PC-3 (cell line): ENCODE measurements at regions not wholly inside any gene's neighbourhood (a gene's known extent, or its start where the extent isn't known, plus 50 kb on each side); places are given as distances from the start of the nearest gene placed in this dataset.

Experiments used
- ATAC-seq: fragments of 200-7000 bp; cut with Tn5 transposase; 2 replicates; pipeline ENCODE4 v1.9.1; 2020; ENCODE audit warnings: mild to moderate bottlenecking, moderate library complexity
- BruUV-seq: library from RNA; stranded (reverse); fragments of 400-500 nt; replicated peaks from 2 replicates; lab custom pipeline; 2021; lab: Mats Ljungman, UMichigan
- CTCF ChIA-PET: fragments of 300-600 bp; sonication (Branson Sonifier 250); formaldehyde crosslinking; loops from one replicate; lab custom pipeline; 2022; ENCODE audit warnings: antibody characterized with exemption; lab: Charles Lee
- POLR2A ChIA-PET: fragments of 300-600 bp; sonication (Branson Sonifier 250); formaldehyde crosslinking; loops from one replicate; lab custom pipeline; 2022; ENCODE audit warnings: antibody characterized with exemption; ENCODE audit not compliant: unreplicated experiment; lab: Charles Lee
- DNase-seq: peaks from one replicate; pipeline ENCODE4 v3.0.0-alpha.2; 2015
- H2AFZ ChIP-seq: fragments of 300-600 bp; sonication (generic); 2 replicates; pipeline ENCODE4 v1.6.0; 2016; ENCODE audit warnings: antibody characterized with exemption, low read length
- H3F3A ChIP-seq: fragments of 300-600 bp; sonication (generic); one replicate; pipeline ENCODE4 v1.6.0; 2017; ENCODE audit warnings: antibody characterized with exemption, low read length, control low read depth, mild to moderate bottlenecking; ENCODE audit not compliant: unreplicated experiment
- H3K27ac ChIP-seq: fragments of 300-600 bp; sonication (generic); 2 replicates; pipeline ENCODE4 v1.5.1; 2016; ENCODE audit warnings: mild to moderate bottlenecking, low read length
- H3K27me3 ChIP-seq: fragments of 300-600 bp; sonication (generic); 2 replicates; pipeline ENCODE4 v1.6.1; 2016; ENCODE audit warnings: low read length, mixed read lengths
- H3K36me3 ChIP-seq: fragments of 300-600 bp; sonication (generic); 2 replicates; pipeline ENCODE4 v1.6.1; 2016; ENCODE audit warnings: low read depth, mixed run types, low read length, mixed read lengths
- H3K4me1 ChIP-seq: fragments of 300-600 bp; sonication (generic); 2 replicates; pipeline ENCODE4 v1.5.1; 2016; ENCODE audit warnings: low read length; ENCODE audit not compliant: insufficient read depth
- H3K4me2 ChIP-seq: fragments of 300-600 bp; sonication (generic); 2 replicates; pipeline ENCODE4 v1.6.0; 2016; ENCODE audit warnings: low read length
- H3K4me3 ChIP-seq: fragments of 300-600 bp; sonication (generic); 2 replicates; pipeline ENCODE4 v1.5.1; 2016; ENCODE audit warnings: mild to moderate bottlenecking, low read length, mixed read lengths
- H3K79me2 ChIP-seq: fragments of 300-600 bp; sonication (generic); 2 replicates; pipeline ENCODE4 v1.6.1; 2017; ENCODE audit warnings: low read length, mixed read lengths
- H3K9ac ChIP-seq: fragments of 300-600 bp; sonication (generic); 2 replicates; pipeline ENCODE4 v1.6.0; 2016; ENCODE audit warnings: mild to moderate bottlenecking, low read length
- H3K9me2 ChIP-seq: fragments of 300-600 bp; sonication (generic); replicated peaks from 2 replicates; pipeline ENCODE4 v1.6.1; 2016; ENCODE audit warnings: mixed run types, low read length, mixed read lengths
- H3K9me3 ChIP-seq: fragments of 300-600 bp; sonication (generic); 2 replicates; pipeline ENCODE4 v1.6.1; 2016; ENCODE audit warnings: low read length, mixed read lengths
- H4K20me1 ChIP-seq: fragments of 300-600 bp; sonication (generic); 2 replicates; pipeline ENCODE4 v1.6.1; 2016; ENCODE audit warnings: low read length, mixed read lengths
- EZH2 ChIP-seq: fragments of 300-600 bp; sonication (generic); IDR thresholded peaks from one replicate; pipeline ENCODE4 v1.6.1; 2017; ENCODE audit warnings: antibody characterized with exemption, mild to moderate bottlenecking, low read length; ENCODE audit not compliant: unreplicated experiment
- EZH2phosphoT487 ChIP-seq: fragments of 300-600 bp; sonication (generic); IDR thresholded peaks from 2 replicates; pipeline ENCODE4 v1.6.1; 2018; ENCODE audit warnings: mild to moderate bottlenecking, antibody characterized with exemption, low read length, borderline replicate concordance
- intact Hi-C: fragments of 100-400 bp; cut with micrococcal nuclease; formaldehyde crosslinking; loops from 2 replicates; pipeline ENCODE4 v1.9.0; 2023
- TF ChIP-seq, protein P1 (sequence below): fragments of 300-600 bp; sonication (generic); conservative IDR thresholded peaks from 2 replicates; pipeline ENCODE4 v1.5.1; 2017; ENCODE audit warnings: antibody characterized with exemption, low read depth, mild to moderate bottlenecking, low read length

GRCh38 chr3:81382470-81382869 is 379.0 kb downstream of the GBE1 start:
- Histone ChIP-seq H3K9me3 (no peaks in the 10 kb centered on the region), H3K27me3 (no peaks in the 10 kb centered on the region), H3K4me1 (no peaks in the 10 kb centered on the region), H3K4me2 (no peak overlapping the region), H4K20me1 (no peaks in the 10 kb centered on the region), H3K36me3 (no peaks in the 10 kb centered on the region), H2AFZ (no peak overlapping the region), H3K27ac (no peak overlapping the region), H3K4me3 (no peak overlapping the region), H3F3A (no peaks in the 10 kb centered on the region), H3K9me2 (no peaks in the 10 kb centered on the region), H3K79me2 (no peaks in the 10 kb centered on the region), H3K9ac (no peak overlapping the region)
- no TSS peak for BruUV-seq
- ChIA-PET POLR2A (no interaction called here), CTCF (no interaction called here)
- TF ChIP-seq EZH2phosphoT487 (no peak), EZH2 (no peak)
- TF ChIP-seq, protein P1, sequence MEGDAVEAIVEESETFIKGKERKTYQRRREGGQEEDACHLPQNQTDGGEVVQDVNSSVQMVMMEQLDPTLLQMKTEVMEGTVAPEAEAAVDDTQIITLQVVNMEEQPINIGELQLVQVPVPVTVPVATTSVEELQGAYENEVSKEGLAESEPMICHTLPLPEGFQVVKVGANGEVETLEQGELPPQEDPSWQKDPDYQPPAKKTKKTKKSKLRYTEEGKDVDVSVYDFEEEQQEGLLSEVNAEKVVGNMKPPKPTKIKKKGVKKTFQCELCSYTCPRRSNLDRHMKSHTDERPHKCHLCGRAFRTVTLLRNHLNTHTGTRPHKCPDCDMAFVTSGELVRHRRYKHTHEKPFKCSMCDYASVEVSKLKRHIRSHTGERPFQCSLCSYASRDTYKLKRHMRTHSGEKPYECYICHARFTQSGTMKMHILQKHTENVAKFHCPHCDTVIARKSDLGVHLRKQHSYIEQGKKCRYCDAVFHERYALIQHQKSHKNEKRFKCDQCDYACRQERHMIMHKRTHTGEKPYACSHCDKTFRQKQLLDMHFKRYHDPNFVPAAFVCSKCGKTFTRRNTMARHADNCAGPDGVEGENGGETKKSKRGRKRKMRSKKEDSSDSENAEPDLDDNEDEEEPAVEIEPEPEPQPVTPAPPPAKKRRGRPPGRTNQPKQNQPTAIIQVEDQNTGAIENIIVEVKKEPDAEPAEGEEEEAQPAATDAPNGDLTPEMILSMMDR, result no peak
- no peak for ATAC-seq
- intact Hi-C loops, result no loop called here
- DNase-seq, result no peak

DNA sequence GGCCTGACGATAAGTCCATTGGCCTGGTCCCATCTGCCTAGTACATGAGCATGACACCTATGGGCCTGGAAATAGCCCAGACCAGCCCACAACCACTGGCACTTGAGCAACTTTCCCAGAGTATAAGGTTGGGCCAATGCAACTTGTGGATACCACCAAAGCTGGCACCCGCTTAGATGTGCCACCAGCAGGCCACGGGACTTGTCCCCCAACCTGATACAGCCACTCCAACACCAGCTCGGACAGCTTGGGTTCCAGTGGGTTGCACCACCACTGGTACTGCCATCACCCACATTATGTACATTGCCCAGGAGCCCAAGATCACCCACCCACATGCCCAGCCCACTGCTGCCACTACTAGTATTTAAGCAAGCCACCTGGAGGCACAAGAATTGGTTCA is 381.2 kb downstream of the GBE1 start:
- CTCF ChIA-PET, result no interaction called here
- Histone ChIP-seq H3K79me2 (no peaks in the 10 kb centered on the region), H3K9ac (no peak overlapping the region), H4K20me1 (no peaks in the 10 kb centered on the region), H3F3A (no peaks in the 10 kb centered on the region), H3K27ac (no peak overlapping the region), H3K4me2 (no peak overlapping the region), H3K9me3 (no peaks in the 10 kb centered on the region), H2AFZ (no peak overlapping the region), H3K4me1 (no peaks in the 10 kb centered on the region), H3K36me3 (no peaks in the 10 kb centered on the region), H3K9me2 (no peaks in the 10 kb centered on the region), H3K27me3 (no peaks in the 10 kb centered on the region), H3K4me3 (no peak overlapping the region)
- BruUV-seq, result no TSS peak
- no peak for TF ChIP-seq EZH2phosphoT487
- TF ChIP-seq EZH2, result no peak
- TF ChIP-seq, protein P1, result no peak
- no peak for ATAC-seq
- POLR2A ChIA-PET, result no interaction called here
- intact Hi-C loops, result no loop called here
- DNase-seq, result no peak

GRCh38 chr3:81378552-81379293 is 382.7 kb downstream of the GBE1 start:
- H3F3A ChIP-seq, result no peaks in the 10 kb centered on the region
- H3K4me3 ChIP-seq, result no peak overlapping the region
- H3K9ac ChIP-seq, result no peak overlapping the region
- no peak overlapping the region for H2AFZ ChIP-seq
- TF ChIP-seq, protein P1, result no peak
- TF ChIP-seq EZH2 (no peak), EZH2phosphoT487 (no peak)
- H3K9me3 ChIP-seq, result no peaks in the 10 kb centered on the region
- ChIA-PET CTCF (no interaction called here), POLR2A (no interaction called here)
- no peak for ATAC-seq
- no peaks in the 10 kb centered on the region for H3K27me3 ChIP-seq
- H4K20me1 ChIP-seq, result no peaks in the 10 kb centered on the region
- no peak overlapping the region for H3K27ac ChIP-seq
- H3K4me1 ChIP-seq, result no peaks in the 10 kb centered on the region
- H3K36me3 ChIP-seq, result no peaks in the 10 kb centered on the region
- intact Hi-C loops, result no loop called here
- BruUV-seq, result no TSS peak
- no peak for DNase-seq
- H3K4me2 ChIP-seq, result no peak overlapping the region
- H3K79me2 ChIP-seq, result no peaks in the 10 kb centered on the region
- H3K9me2 ChIP-seq, result no peaks in the 10 kb centered on the region
